ENCODE measurements at regions not wholly inside any gene's neighbourhood (a gene's known extent, or its start where the extent isn't known, plus 50 kb on each side); places are given as distances from the start of the nearest gene placed in this dataset.

- BruUV-seq (replicated peaks), result no TSS peak
- ChIA-PET POLR2A (no interaction called here), CTCF (no interaction called here)
- no peak for DNase-seq (ENCODE audit: low read depth, low spot score)
- no peak for TF ChIP-seq POLR2AphosphoS5 (IDR thresholded peaks at IDR 0.05; ENCODE audit: low read depth, low read length)
- TF ChIP-seq SIN3A (IDR thresholded peaks at IDR 0.05; ENCODE audit: borderline replicate concordance, insufficient read depth, low read depth, low read length), result no peak
- TF ChIP-seq TCF7L2 (IDR thresholded peaks at IDR 0.05; ENCODE audit: low read depth, low read length), result no peak
- no peak for TF ChIP-seq CTCF (IDR thresholded peaks at IDR 0.05)
- no peak for TF ChIP-seq REST (IDR thresholded peaks at IDR 0.05; ENCODE audit: insufficient read depth in 1 of 2, low read depth in 2 of 2, low read length in 1 of 2)
- intact Hi-C loops (cut with micrococcal nuclease; ENCODE audit: unreplicated experiment), result no loop called here
- Histone ChIP-seq H3K4me3 (ENCODE audit: low read depth in 2 of 2, low read length in 2 of 2) (no peak overlapping the region), H3K36me3 (ENCODE audit: control insufficient read depth, insufficient read depth, low read length) (no peaks in the 10 kb centered on the region), H3K27me3 (ENCODE audit: control insufficient read depth, insufficient read depth, low read length) (no peaks in the 10 kb centered on the region), H3K4me1 (ENCODE audit: control insufficient read depth, insufficient read depth, low read length) (no peaks in the 10 kb centered on the region), H3K27ac (ENCODE audit: low read length) (no peak overlapping the region), H3K9me3 (ENCODE audit: control insufficient read depth, insufficient read depth, low read depth, low read length) (no peaks in the 10 kb centered on the region)
- no peak for ATAC-seq
- in situ Hi-C loops (cut with HindIII; ENCODE audit: low pct_unique_long_range_greater_than_20kb, low sequenced_read_pairs), result no loop called here
Measured at GRCh38 chr14:57009585-57010515, 199.6 kb upstream of the OTX2 start.

- intact Hi-C loops (cut with micrococcal nuclease; ENCODE audit: unreplicated experiment), result no loop called here
- Histone ChIP-seq H3K4me1 (ENCODE audit: control insufficient read depth, insufficient read depth, low read length) (no peaks in the 10 kb centered on the region), H3K36me3 (ENCODE audit: control insufficient read depth, insufficient read depth, low read length) (no peaks in the 10 kb centered on the region), H3K4me3 (ENCODE audit: low read depth in 2 of 2, low read length in 2 of 2) (no peak overlapping the region), H3K27me3 (ENCODE audit: control insufficient read depth, insufficient read depth, low read length) (no peaks in the 10 kb centered on the region), H3K27ac (ENCODE audit: low read length) (no peak overlapping the region), H3K9me3 (ENCODE audit: control insufficient read depth, insufficient read depth, low read depth, low read length) (no peaks in the 10 kb centered on the region)
- no peak for ATAC-seq
- in situ Hi-C loops (cut with HindIII; ENCODE audit: low pct_unique_long_range_greater_than_20kb, low sequenced_read_pairs), result no loop called here
- DNase-seq (ENCODE audit: low read depth, low spot score), result no peak
- no TSS peak for BruUV-seq (replicated peaks)
- ChIA-PET CTCF (no interaction called here), POLR2A (no interaction called here)
- no peak for TF ChIP-seq POLR2AphosphoS5 (IDR thresholded peaks at IDR 0.05; ENCODE audit: low read depth, low read length)
Measured at GRCh38 chr14:57008534-57008933, 198.3 kb upstream of the OTX2 start.

GRCh38 chr14:56998728-56999127 lies 188.4 kb upstream of the OTX2 start:
- Histone ChIP-seq H3K4me1 (ENCODE audit: control insufficient read depth, insufficient read depth, low read length) (no peaks in the 10 kb centered on the region), H3K27me3 (ENCODE audit: control insufficient read depth, insufficient read depth, low read length) (no peaks in the 10 kb centered on the region), H3K27ac (ENCODE audit: low read length) (no peak overlapping the region), H3K9me3 (ENCODE audit: control insufficient read depth, insufficient read depth, low read depth, low read length) (no peaks in the 10 kb centered on the region), H3K36me3 (ENCODE audit: control insufficient read depth, insufficient read depth, low read length) (no peaks in the 10 kb centered on the region), H3K4me3 (ENCODE audit: low read depth in 2 of 2, low read length in 2 of 2) (no peak overlapping the region)
- POLR2A ChIA-PET, result no interaction called here
- DNase-seq (ENCODE audit: low read depth, low spot score) (no peak), ATAC-seq (no peak)
- intact Hi-C loops (cut with micrococcal nuclease; ENCODE audit: unreplicated experiment) (no loop called here), in situ Hi-C loops (cut with HindIII; ENCODE audit: low pct_unique_long_range_greater_than_20kb, low sequenced_read_pairs) (no loop called here)
- BruUV-seq (replicated peaks), result no TSS peak
- TF ChIP-seq REST (IDR thresholded peaks at IDR 0.05; ENCODE audit: insufficient read depth in 1 of 2, low read depth in 2 of 2, low read length in 1 of 2) (no peak), POLR2AphosphoS5 (IDR thresholded peaks at IDR 0.05; ENCODE audit: low read depth, low read length) (no peak), CTCF (IDR thresholded peaks at IDR 0.05) (no peak), SIN3A (IDR thresholded peaks at IDR 0.05; ENCODE audit: borderline replicate concordance, insufficient read depth, low read depth, low read length) (no peak), TCF7L2 (IDR thresholded peaks at IDR 0.05; ENCODE audit: low read depth, low read length) (no peak)
- CTCF ChIA-PET, result no interaction called here
